ENCODE measurements at regions not wholly inside any gene's neighbourhood (a gene's known extent, or its start where the extent isn't known, plus 50 kb on each side); places are given as distances from the start of the nearest gene placed in this dataset.

DNA sequence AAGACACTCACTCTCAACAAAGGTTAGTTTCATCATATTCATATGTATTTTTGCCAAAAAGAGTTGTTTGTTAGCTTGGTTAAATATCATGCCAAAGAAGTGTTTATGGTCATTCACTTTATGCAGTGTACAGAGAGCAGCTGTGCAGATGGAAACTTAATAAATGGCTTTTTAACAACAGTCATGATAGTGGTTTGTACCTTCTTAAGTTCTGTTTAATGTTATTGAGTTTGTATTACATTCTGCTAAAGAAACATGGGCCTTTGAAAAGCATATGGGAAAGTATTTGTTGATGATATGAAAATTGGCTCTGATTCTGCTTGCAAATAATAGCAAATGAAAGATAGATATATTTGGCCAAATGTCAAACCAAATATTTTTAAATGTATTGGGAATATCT is 607.3 kb downstream of the NCAM2 start:
- ATAC-seq, result no peak
- no peaks in the 10 kb centered on the region for H3K27me3 Mint-ChIP-seq
- H3K27ac Mint-ChIP-seq, result no peak overlapping the region

DNA sequence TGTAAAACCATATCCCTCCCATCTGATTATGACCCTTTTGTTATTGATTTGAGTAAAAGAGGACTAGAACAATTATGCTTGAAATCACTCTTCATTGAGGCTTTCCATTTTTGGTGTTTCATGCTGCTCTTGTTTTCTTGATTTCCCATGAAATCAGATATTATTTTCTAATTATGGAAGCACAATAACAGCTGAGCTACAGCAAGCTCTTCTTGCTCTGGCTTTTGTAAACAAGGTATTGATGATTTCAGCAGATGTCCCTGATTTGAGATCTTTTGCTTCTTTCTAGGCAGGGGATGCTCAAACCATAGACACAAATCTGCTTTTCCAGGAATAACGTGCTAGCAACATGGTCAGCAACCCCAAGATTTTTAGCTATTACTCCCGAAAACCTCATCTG is 607.8 kb downstream of the NCAM2 start:
- ATAC-seq (no peak), DNase-seq (no peak)
- H3K4me1 Mint-ChIP-seq, result no peaks in the 10 kb centered on the region
- no peaks in the 10 kb centered on the region for H3K27me3 Mint-ChIP-seq
- H3K27ac Mint-ChIP-seq, result no peak overlapping the region
- CTCF ChIA-PET, result no interaction called here
- no peaks in the 10 kb centered on the region for H3K36me3 Mint-ChIP-seq
- H3K9me3 Mint-ChIP-seq (ENCODE audit: low read depth), result peaks cover 8% of the 10 kb centered on the region
- no peak overlapping the region for H3K4me3 Mint-ChIP-seq

More for the DNA sequence above, 607.3 kb downstream of the NCAM2 start:
- no peaks in the 10 kb centered on the region for H3K36me3 Mint-ChIP-seq
- CTCF ChIA-PET, result no interaction called here
- H3K9me3 Mint-ChIP-seq (ENCODE audit: low read depth), result peaks cover 8% of the 10 kb centered on the region
- H3K4me3 Mint-ChIP-seq, result no peak overlapping the region
- no peak for DNase-seq
- no peaks in the 10 kb centered on the region for H3K4me1 Mint-ChIP-seq

DNA sequence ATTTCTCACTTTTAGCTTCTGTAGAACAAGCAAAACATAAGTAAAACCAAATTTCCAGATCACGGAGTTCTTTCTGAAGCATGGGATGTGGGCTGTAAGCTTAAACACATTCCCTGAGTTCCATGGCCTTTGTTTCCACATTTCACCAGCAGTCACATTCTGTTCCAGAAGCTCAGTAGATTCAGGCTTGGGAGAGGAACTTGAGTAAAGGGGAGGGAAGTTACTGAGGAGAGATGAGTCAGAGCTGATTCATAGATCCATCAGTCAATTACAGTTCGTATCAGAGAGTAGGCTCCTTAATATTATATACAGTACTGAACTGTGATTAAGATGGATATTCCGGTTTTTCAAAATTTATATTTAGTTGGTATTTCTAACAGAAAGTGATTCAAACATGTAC is 614.3 kb downstream of the NCAM2 start:
- CTCF ChIA-PET, result no interaction called here
- peaks cover 3% of the 10 kb centered on the region for H3K9me3 Mint-ChIP-seq (ENCODE audit: low read depth)

GRCh38 chr21:21614966-21615365 is 616.8 kb downstream of the NCAM2 start:
- DNase-seq, result no peak
- Mint-ChIP-seq H3K9me3 (ENCODE audit: low read depth) (peaks cover 3% of the 10 kb centered on the region), H3K4me1 (no peaks in the 10 kb centered on the region), H3K4me3 (no peak overlapping the region), H3K27me3 (no peaks in the 10 kb centered on the region), H3K36me3 (no peaks in the 10 kb centered on the region), H3K27ac (no peak overlapping the region)
- CTCF ChIA-PET, result no interaction called here
- ATAC-seq, result no peak

More for the DNA sequence above, 614.3 kb downstream of the NCAM2 start:
- Mint-ChIP-seq H3K27ac (no peak overlapping the region), H3K4me1 (no peaks in the 10 kb centered on the region), H3K27me3 (no peaks in the 10 kb centered on the region), H3K4me3 (no peak overlapping the region), H3K36me3 (no peaks in the 10 kb centered on the region)
- DNase-seq (no peak), ATAC-seq (no peak)

GRCh38 chr21:21622460-21623234 is 624.4 kb downstream of the NCAM2 start:
- CTCF ChIA-PET, result no interaction called here
- Mint-ChIP-seq H3K4me1 (no peaks in the 10 kb centered on the region), H3K9me3 (ENCODE audit: low read depth) (peaks cover 2% of the 10 kb centered on the region), H3K27ac (no peak overlapping the region), H3K36me3 (no peaks in the 10 kb centered on the region), H3K4me3 (no peak overlapping the region), H3K27me3 (no peaks in the 10 kb centered on the region)
- DNase-seq (no peak), ATAC-seq (no peak)

DNA sequence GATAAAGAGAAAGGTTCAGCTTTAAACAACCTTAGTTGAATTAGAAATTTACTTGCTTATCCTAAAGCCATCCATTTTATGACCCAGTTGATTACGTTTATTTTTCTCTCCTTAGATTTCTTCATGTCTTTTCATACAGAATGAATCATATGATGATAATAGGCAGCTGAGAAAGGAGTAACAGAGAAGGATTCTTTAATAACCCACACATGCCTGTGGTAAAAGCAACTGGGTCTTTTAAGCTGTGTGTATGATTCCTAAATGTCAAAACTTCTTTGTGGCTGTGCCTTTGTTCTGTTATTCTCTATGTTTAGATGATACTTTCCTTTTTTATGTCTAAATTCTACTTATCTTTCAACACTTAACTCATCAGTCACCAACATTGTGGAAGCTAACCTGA is 626.5 kb downstream of the NCAM2 start:
- Mint-ChIP-seq H3K27me3 (no peaks in the 10 kb centered on the region), H3K27ac (no peak overlapping the region), H3K9me3 (ENCODE audit: low read depth) (peaks cover 2% of the 10 kb centered on the region), H3K4me1 (no peaks in the 10 kb centered on the region), H3K4me3 (no peak overlapping the region), H3K36me3 (no peaks in the 10 kb centered on the region)
- CTCF ChIA-PET, result no interaction called here
- no peak for ATAC-seq
- no peak for DNase-seq

- Mint-ChIP-seq H3K27ac (no peak overlapping the region), H3K4me3 (no peak overlapping the region), H3K27me3 (no peaks in the 10 kb centered on the region), H3K4me1 (no peaks in the 10 kb centered on the region), H3K9me3 (ENCODE audit: low read depth) (peaks cover 2% of the 10 kb centered on the region), H3K36me3 (no peaks in the 10 kb centered on the region)
- ATAC-seq, result no peak
- CTCF ChIA-PET, result no interaction called here
- no peak for DNase-seq
Measured at GRCh38 chr21:21631961-21632360, 633.8 kb downstream of the NCAM2 start.

GRCh38 chr21:21632926-21633325 is 634.7 kb downstream of the NCAM2 start:
- Mint-ChIP-seq H3K4me3 (no peak overlapping the region), H3K4me1 (no peaks in the 10 kb centered on the region)
- CTCF ChIA-PET, result no interaction called here

GRCh38 chr21:21661741-21662140 is 663.5 kb downstream of the NCAM2 start:
- H3K4me1 Mint-ChIP-seq, result no peaks in the 10 kb centered on the region
- no peak for ATAC-seq
- H3K36me3 Mint-ChIP-seq, result no peaks in the 10 kb centered on the region

More at GRCh38 chr21:21632926-21633325, 634.7 kb downstream of the NCAM2 start:
- peaks cover 4% of the 10 kb centered on the region for H3K9me3 Mint-ChIP-seq (ENCODE audit: low read depth)
- no peaks in the 10 kb centered on the region for H3K27me3 Mint-ChIP-seq
- no peak for ATAC-seq
- H3K36me3 Mint-ChIP-seq, result no peaks in the 10 kb centered on the region
- DNase-seq, result no peak
- no peak overlapping the region for H3K27ac Mint-ChIP-seq

GRCh38 chr21:21662776-21663175 is 664.6 kb downstream of the NCAM2 start:
- H3K4me1 Mint-ChIP-seq, result no peaks in the 10 kb centered on the region
- no peak overlapping the region for H3K4me3 Mint-ChIP-seq
- H3K27me3 Mint-ChIP-seq, result no peaks in the 10 kb centered on the region
- no peaks in the 10 kb centered on the region for H3K36me3 Mint-ChIP-seq
- no peak overlapping the region for H3K27ac Mint-ChIP-seq
- no peak for DNase-seq
- no peak for ATAC-seq
- peaks cover 5% of the 10 kb centered on the region for H3K9me3 Mint-ChIP-seq (ENCODE audit: low read depth)
- CTCF ChIA-PET, result no interaction called here

More at GRCh38 chr21:21661741-21662140, 663.5 kb downstream of the NCAM2 start:
- no peak overlapping the region for H3K4me3 Mint-ChIP-seq
- no peaks in the 10 kb centered on the region for H3K27me3 Mint-ChIP-seq
- no peak for DNase-seq
- H3K9me3 Mint-ChIP-seq (ENCODE audit: low read depth), result peaks cover 5% of the 10 kb centered on the region
- CTCF ChIA-PET, result no interaction called here
- no peak overlapping the region for H3K27ac Mint-ChIP-seq

DNA sequence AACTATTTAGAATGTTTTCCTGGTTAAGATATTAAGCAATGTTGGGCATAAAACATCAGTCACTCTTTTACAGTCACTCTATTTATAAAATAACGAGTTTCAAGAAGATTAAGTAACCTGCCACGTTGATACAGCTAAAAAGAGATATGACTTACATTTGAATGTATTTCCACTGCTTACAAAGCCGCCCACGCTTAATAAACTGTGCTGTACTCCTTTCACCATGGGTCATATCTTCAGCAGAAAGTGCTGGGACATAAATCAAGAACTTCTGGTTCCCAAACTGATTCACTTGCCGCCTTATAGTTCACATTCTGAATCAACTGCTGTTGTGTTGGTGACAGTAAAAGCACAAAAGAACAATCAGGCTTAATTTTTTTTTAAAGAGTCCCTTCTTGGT is 666.7 kb downstream of the NCAM2 start:
- Mint-ChIP-seq H3K27me3 (no peaks in the 10 kb centered on the region), H3K36me3 (no peaks in the 10 kb centered on the region), H3K4me3 (no peak overlapping the region), H3K9me3 (ENCODE audit: low read depth) (peaks cover 3% of the 10 kb centered on the region), H3K27ac (no peak overlapping the region), H3K4me1 (no peaks in the 10 kb centered on the region)
- ATAC-seq, result no peak
- no peak for DNase-seq
- CTCF ChIA-PET, result no interaction called here

DNA sequence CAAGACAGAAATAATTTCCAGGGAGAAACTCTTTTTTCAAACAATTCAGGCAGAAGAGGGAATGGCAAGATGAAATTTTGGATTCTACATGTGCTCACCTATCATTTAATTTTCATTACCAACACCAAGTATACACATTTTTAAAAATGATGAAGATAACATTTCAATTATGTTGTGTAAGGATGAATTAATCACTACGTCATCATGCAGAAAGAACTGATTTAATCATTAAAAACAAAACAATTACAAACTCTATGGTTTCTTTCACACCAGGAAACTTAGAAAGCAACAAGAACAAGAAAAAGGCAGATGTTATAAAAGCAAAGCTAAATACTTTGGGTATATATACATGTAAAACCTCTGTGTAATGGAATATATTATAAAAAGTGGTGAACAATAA is 668.5 kb downstream of the NCAM2 start:
- no peaks in the 10 kb centered on the region for H3K36me3 Mint-ChIP-seq
- CTCF ChIA-PET, result no interaction called here
- DNase-seq, result no peak
- no peaks in the 10 kb centered on the region for H3K4me1 Mint-ChIP-seq
- H3K27me3 Mint-ChIP-seq, result no peaks in the 10 kb centered on the region
- no peak overlapping the region for H3K27ac Mint-ChIP-seq
- ATAC-seq, result no peak
- H3K4me3 Mint-ChIP-seq, result no peak overlapping the region
- H3K9me3 Mint-ChIP-seq (ENCODE audit: low read depth), result peaks cover 6% of the 10 kb centered on the region

GRCh38 chr21:21668198-21668597 is 670.0 kb downstream of the NCAM2 start:
- Mint-ChIP-seq H3K4me1 (no peaks in the 10 kb centered on the region), H3K9me3 (ENCODE audit: low read depth) (peaks cover 6% of the 10 kb centered on the region), H3K4me3 (no peak overlapping the region), H3K27ac (no peak overlapping the region), H3K36me3 (no peaks in the 10 kb centered on the region), H3K27me3 (no peaks in the 10 kb centered on the region)
- CTCF ChIA-PET, result no interaction called here
- no peak for DNase-seq
- ATAC-seq, result no peak

DNA sequence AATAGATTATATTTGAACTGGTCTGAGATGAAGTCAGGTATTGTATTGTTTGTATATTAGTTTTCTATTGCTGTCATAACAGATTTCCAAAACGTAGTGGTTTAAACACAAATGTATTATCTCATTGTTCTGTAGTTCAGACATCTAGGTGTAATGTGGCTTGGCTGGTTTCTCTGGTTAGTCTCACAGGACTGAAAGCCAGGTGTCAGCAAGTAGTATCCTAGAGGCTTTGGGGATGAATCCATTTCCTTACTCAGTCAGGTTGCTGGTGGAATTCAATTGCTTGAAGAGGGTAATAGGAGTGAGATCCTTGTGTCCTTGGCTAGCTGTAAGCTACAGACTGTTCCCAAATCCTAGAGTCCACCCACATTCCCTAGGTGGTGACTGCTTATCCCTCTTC is 675.8 kb downstream of the NCAM2 start:
- DNase-seq (no peak), ATAC-seq (no peak)
- CTCF ChIA-PET, result no interaction called here
- Mint-ChIP-seq H3K4me1 (no peaks in the 10 kb centered on the region), H3K36me3 (no peaks in the 10 kb centered on the region), H3K4me3 (no peak overlapping the region), H3K9me3 (ENCODE audit: low read depth) (peaks cover 18% of the 10 kb centered on the region), H3K27me3 (no peaks in the 10 kb centered on the region), H3K27ac (no peak overlapping the region)

- no peaks in the 10 kb centered on the region for H3K27me3 Mint-ChIP-seq
- H3K4me3 Mint-ChIP-seq, result no peak overlapping the region
- CTCF ChIA-PET, result no interaction called here
- no peak for ATAC-seq
- no peak for DNase-seq
- peaks cover 15% of the 10 kb centered on the region for H3K9me3 Mint-ChIP-seq (ENCODE audit: low read depth)
- no peaks in the 10 kb centered on the region for H3K36me3 Mint-ChIP-seq
- no peak overlapping the region for H3K27ac Mint-ChIP-seq
- no peaks in the 10 kb centered on the region for H3K4me1 Mint-ChIP-seq
Measured at GRCh38 chr21:21675601-21676000, 677.4 kb downstream of the NCAM2 start.

All from activated CD8-positive, alpha-beta memory T cell treated with anti-CD3 and anti-CD28 coated beads, Interleukin-2, amount 10 ng/mL, durations not matched to agents 7 days and 5 days (primary cell).